Activated B cell treated with CpG ODN at 0.5 μM for 24 hours (primary cell): ENCODE measurements at regions not wholly inside any gene's neighbourhood (a gene's known extent, or its start where the extent isn't known, plus 50 kb on each side); places are given as distances from the start of the nearest gene placed in this dataset.

Experiments used
- ATAC-seq: fragments of 200-7000 bp; cut with Tn5 transposase; one replicate; pipeline ENCODE4 v1.10.0; 2021; ENCODE audit warnings: low read depth, mild to moderate bottlenecking, moderate library complexity
- CTCF ChIA-PET: fragments of 350-600 bp; sonication (Branson Sonifier 250); formaldehyde crosslinking; loops from one replicate; lab custom pipeline; 2021; ENCODE audit warnings: antibody characterized with exemption; lab: Charles Lee
- POLR2A ChIA-PET: fragments of 350-600 bp; sonication (Branson Sonifier 250); formaldehyde crosslinking; loops from one replicate; lab custom pipeline; 2021; ENCODE audit warnings: antibody characterized with exemption; lab: Charles Lee
- DNase-seq: peaks from one replicate; pipeline ENCODE4 v3.0.0; 2022
- H3K27ac Mint-ChIP-seq: one replicate; pipeline ENCODE4 v1.8.0; 2020; ENCODE audit warnings: mixed read lengths
- H3K27me3 Mint-ChIP-seq: one replicate; pipeline ENCODE4 v1.8.0; 2021; ENCODE audit warnings: mixed read lengths
- H3K36me3 Mint-ChIP-seq: one replicate; pipeline ENCODE4 v1.8.0; 2021; ENCODE audit warnings: low read depth, mixed read lengths
- H3K4me1 Mint-ChIP-seq: one replicate; pipeline ENCODE4 v1.8.0; 2021; ENCODE audit warnings: mixed read lengths
- H3K4me3 Mint-ChIP-seq: one replicate; pipeline ENCODE4 v1.8.0; 2020; ENCODE audit warnings: mild to moderate bottlenecking, mixed read lengths
- H3K9me3 Mint-ChIP-seq: one replicate; pipeline ENCODE4 v1.8.0; 2020; ENCODE audit warnings: mixed read lengths
- intact Hi-C: fragments of 100-400 bp; cut with micrococcal nuclease; formaldehyde crosslinking; loops from one replicate; pipeline ENCODE4 v1.15.1; 2024
- TF ChIP-seq, protein P1 (sequence below): fragments of 200-600 bp; IDR thresholded peaks from one replicate; pipeline ENCODE4 v1.8.0; 2022; ENCODE audit warnings: antibody characterized with exemption, mild to moderate bottlenecking

DNA sequence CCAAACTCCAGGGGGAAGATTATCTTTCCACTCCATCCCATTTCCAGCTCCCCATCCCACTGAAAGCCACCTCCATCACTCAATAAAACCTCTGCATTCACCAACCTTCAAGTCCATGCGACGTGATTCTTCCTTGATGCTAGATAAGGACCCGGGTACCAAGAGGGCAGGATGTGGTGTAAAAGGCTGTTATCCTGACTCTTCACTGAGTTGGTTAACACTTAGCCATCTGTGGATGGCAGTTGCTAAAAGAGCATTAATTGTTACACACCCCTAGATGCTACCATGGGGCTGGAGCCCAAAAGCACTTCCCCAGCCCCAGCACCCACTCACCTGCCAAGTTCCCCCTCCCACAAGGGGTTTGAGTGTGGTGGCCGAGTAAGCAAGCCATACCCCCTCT lies 53.4 kb upstream of the DPP10 start:
- no peaks in the 10 kb centered on the region for H3K4me1 Mint-ChIP-seq
- H3K4me3 Mint-ChIP-seq: no peak overlapping the region
- DNase-seq: no peak
- H3K9me3 Mint-ChIP-seq: no peaks in the 10 kb centered on the region
- no peak for ATAC-seq
- no peaks in the 10 kb centered on the region for H3K36me3 Mint-ChIP-seq
- intact Hi-C loops: no loop called here
- no peak overlapping the region for H3K27ac Mint-ChIP-seq
- TF ChIP-seq, protein P1, sequence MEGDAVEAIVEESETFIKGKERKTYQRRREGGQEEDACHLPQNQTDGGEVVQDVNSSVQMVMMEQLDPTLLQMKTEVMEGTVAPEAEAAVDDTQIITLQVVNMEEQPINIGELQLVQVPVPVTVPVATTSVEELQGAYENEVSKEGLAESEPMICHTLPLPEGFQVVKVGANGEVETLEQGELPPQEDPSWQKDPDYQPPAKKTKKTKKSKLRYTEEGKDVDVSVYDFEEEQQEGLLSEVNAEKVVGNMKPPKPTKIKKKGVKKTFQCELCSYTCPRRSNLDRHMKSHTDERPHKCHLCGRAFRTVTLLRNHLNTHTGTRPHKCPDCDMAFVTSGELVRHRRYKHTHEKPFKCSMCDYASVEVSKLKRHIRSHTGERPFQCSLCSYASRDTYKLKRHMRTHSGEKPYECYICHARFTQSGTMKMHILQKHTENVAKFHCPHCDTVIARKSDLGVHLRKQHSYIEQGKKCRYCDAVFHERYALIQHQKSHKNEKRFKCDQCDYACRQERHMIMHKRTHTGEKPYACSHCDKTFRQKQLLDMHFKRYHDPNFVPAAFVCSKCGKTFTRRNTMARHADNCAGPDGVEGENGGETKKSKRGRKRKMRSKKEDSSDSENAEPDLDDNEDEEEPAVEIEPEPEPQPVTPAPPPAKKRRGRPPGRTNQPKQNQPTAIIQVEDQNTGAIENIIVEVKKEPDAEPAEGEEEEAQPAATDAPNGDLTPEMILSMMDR: no peak
- CTCF ChIA-PET: no interaction called here
- POLR2A ChIA-PET: no interaction called here
- H3K27me3 Mint-ChIP-seq: peaks cover 4% of the 10 kb centered on the region
